Ectodermal cell (in vitro differentiated cells): ENCODE measurements at regions not wholly inside any gene's neighbourhood (a gene's known extent, or its start where the extent isn't known, plus 50 kb on each side); places are given as distances from the start of the nearest gene placed in this dataset.

Experiments used
- H3K27ac ChIP-seq: 2 replicates; pipeline ENCODE4 v1.7.0; 2013; ENCODE audit warnings: mild to moderate bottlenecking, low read depth, low read length; ENCODE audit not compliant: insufficient read depth, poor library complexity, severe bottlenecking
- H3K27me3 ChIP-seq: 2 replicates; pipeline ENCODE4 v1.7.0; 2013; ENCODE audit warnings: mild to moderate bottlenecking, low read length; ENCODE audit not compliant: insufficient read depth, control insufficient read depth, poor library complexity, severe bottlenecking
- H3K36me3 ChIP-seq: one replicate; pipeline ENCODE4 v1.7.0; 2013; ENCODE audit warnings: low read length; ENCODE audit not compliant: control insufficient read depth, insufficient read depth
- H3K4me1 ChIP-seq: one replicate; pipeline ENCODE4 v1.7.0; 2013; ENCODE audit warnings: low read length; ENCODE audit not compliant: control insufficient read depth, insufficient read depth
- H3K4me3 ChIP-seq: 2 replicates; pipeline ENCODE4 v1.7.0; 2013; ENCODE audit warnings: low read depth, low read length, control low read depth; ENCODE audit not compliant: insufficient read depth
- H3K9me3 ChIP-seq: 2 replicates; pipeline ENCODE4 v1.7.0; 2013; ENCODE audit warnings: mild to moderate bottlenecking, low read length, moderate library complexity; ENCODE audit not compliant: control insufficient read depth
- WGBS, 2 experiments: methylation state at CpG; one replicate each; pipeline ENCODE4 v1.1.7; 2013; ENCODE audit warnings: missing lambda C conversion rate in 2 of 2; 5-methylcytosine and 5-hydroxymethylcytosine counted together

- H3K27me3 ChIP-seq, result no peaks in the 10 kb centered on the region
Measured at GRCh38 chr2:147500819-147501395, 343.9 kb upstream of the ACVR2A start.

GRCh38 chr2:147500229-147500628 is 344.6 kb upstream of the ACVR2A start:
- H3K27me3 ChIP-seq, result no peaks in the 10 kb centered on the region
- no peaks in the 10 kb centered on the region for H3K9me3 ChIP-seq
- H3K27ac ChIP-seq, result no peak overlapping the region
- 92 to 94% methylated on average over 3 of the region's 3 CpGs for WGBS, 2 experiments
- no peaks in the 10 kb centered on the region for H3K36me3 ChIP-seq
- no peak overlapping the region for H3K4me3 ChIP-seq
- no peaks in the 10 kb centered on the region for H3K4me1 ChIP-seq

More at GRCh38 chr2:147500819-147501395, 343.9 kb upstream of the ACVR2A start:
- Histone ChIP-seq H3K9me3 (no peaks in the 10 kb centered on the region), H3K36me3 (no peaks in the 10 kb centered on the region), H3K27ac (no peak overlapping the region), H3K4me3 (no peak overlapping the region), H3K4me1 (no peaks in the 10 kb centered on the region)
- WGBS, 2 experiments, result no CpG with 5 or more reads among the region's 1 CpG

GRCh38 chr2:147499785-147500184 is 345.0 kb upstream of the ACVR2A start:
- 89 to 91% methylated on average over 2 of the region's 2 CpGs for WGBS, 2 experiments
- H3K27ac ChIP-seq, result no peak overlapping the region
- no peak overlapping the region for H3K4me3 ChIP-seq

DNA sequence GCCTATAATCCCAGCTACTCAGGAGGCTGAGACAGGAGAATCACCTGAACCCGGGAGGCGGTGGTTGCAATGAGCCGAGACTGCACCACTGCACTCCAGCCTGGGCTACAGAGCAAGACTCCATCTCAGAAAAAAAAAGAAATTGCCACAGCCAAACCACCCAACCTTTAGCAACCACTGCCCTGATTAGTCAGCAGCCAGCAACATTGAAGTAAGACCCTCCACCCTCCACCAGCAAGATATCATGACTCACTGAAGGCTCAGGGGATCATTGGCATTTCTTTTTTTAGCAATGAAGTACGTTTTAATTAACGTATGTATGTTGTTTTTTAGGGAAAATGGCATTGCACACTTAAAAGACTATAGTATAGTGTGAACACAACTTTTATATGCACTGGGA is 349.1 kb upstream of the ACVR2A start:
- H3K9me3 ChIP-seq, result no peaks in the 10 kb centered on the region
- H3K36me3 ChIP-seq, result no peaks in the 10 kb centered on the region
- 97% methylated on average over 5 of the region's 5 CpGs for WGBS, 2 experiments
- no peaks in the 10 kb centered on the region for H3K27me3 ChIP-seq
- no peak overlapping the region for H3K4me3 ChIP-seq
- no peak overlapping the region for H3K27ac ChIP-seq
- H3K4me1 ChIP-seq, result no peaks in the 10 kb centered on the region

More at GRCh38 chr2:147499785-147500184, 345.0 kb upstream of the ACVR2A start:
- H3K9me3 ChIP-seq, result no peaks in the 10 kb centered on the region
- no peaks in the 10 kb centered on the region for H3K4me1 ChIP-seq
- no peaks in the 10 kb centered on the region for H3K36me3 ChIP-seq
- no peaks in the 10 kb centered on the region for H3K27me3 ChIP-seq

DNA sequence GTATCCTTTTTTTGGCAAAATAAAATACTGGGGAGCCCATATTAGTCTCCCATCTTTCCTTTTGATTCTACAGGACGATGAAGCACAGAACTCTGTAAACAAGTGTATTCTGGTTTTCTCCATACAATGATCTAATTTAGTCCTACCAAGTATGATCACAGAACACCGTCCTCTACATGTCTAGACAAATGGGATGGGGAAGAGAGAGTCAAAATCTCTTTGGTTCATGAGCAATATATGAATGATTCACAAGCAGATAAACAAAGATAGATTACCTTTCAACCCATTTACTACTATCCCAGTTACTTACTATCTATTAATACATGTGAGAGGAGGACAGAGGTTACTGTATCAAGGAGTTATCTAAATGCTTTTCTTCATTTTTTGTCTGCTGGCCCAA is 352.4 kb upstream of the ACVR2A start:
- H3K9me3 ChIP-seq, result no peaks in the 10 kb centered on the region
- peaks cover 5% of the 10 kb centered on the region for H3K4me1 ChIP-seq
- no peak overlapping the region for H3K4me3 ChIP-seq
- no peaks in the 10 kb centered on the region for H3K27me3 ChIP-seq
- no peak overlapping the region for H3K27ac ChIP-seq
- WGBS, 2 experiments, result 97 to 100% methylated on average over 1 to 2 of the region's 2 CpGs
- no peaks in the 10 kb centered on the region for H3K36me3 ChIP-seq

DNA sequence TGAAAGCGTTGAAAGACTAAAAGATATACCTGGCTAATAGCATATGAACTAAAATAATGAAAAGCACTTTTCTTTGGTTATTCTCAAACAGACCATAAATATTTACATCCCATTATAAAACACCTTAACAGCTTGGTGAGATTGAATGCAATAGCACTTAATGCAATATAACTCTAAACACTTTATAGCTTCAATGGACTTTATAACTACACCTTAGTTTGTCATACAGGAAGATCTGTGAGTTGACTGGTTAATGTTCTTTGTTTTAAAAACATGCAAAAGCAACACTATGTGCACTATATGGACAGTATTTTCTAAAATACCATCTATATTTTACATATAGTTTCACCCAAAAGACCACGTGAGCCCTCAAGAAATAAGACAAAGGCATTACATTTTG is 353.3 kb upstream of the ACVR2A start:
- no peak overlapping the region for H3K27ac ChIP-seq
- H3K27me3 ChIP-seq, result no peaks in the 10 kb centered on the region
- no peaks in the 10 kb centered on the region for H3K36me3 ChIP-seq
- H3K9me3 ChIP-seq, result no peaks in the 10 kb centered on the region
- H3K4me1 ChIP-seq, result peaks cover 9% of the 10 kb centered on the region
- 86 to 90% methylated on average over 1 to 2 of the region's 2 CpGs for WGBS, 2 experiments
- no peak overlapping the region for H3K4me3 ChIP-seq

- no peak overlapping the region for H3K4me3 ChIP-seq
- no peaks in the 10 kb centered on the region for H3K36me3 ChIP-seq
- peaks cover 9% of the 10 kb centered on the region for H3K4me1 ChIP-seq
- H3K27ac ChIP-seq, result no peak overlapping the region
- H3K9me3 ChIP-seq, result no peaks in the 10 kb centered on the region
- H3K27me3 ChIP-seq, result no peaks in the 10 kb centered on the region
- 93 to 95% methylated on average over 3 to 5 of the region's 5 CpGs for WGBS, 2 experiments
Measured at GRCh38 chr2:147490401-147491261, 354.2 kb upstream of the ACVR2A start.

DNA sequence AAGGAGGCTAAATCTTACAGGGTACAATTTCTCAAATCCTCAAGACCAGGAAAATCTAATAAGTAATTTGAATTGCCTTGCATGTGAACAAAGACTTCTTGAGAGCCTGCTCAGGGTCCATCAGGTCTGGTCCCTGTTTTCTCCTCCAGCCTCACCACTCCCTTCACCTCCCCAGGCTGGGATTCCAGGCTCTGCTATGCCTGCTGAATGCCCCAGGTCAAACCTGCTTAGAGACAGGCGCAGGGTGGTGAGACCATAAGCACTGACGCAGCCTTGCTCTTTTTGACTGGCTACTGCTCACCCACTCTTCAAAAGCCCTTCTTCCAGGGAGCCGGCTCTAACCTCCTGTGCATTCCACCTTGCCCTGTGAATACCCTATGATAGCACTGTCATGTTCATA is 356.4 kb upstream of the ACVR2A start:
- no peaks in the 10 kb centered on the region for H3K36me3 ChIP-seq
- H3K4me3 ChIP-seq, result no peak overlapping the region
- H3K4me1 ChIP-seq, result peaks cover 9% of the 10 kb centered on the region
- no peaks in the 10 kb centered on the region for H3K9me3 ChIP-seq
- H3K27ac ChIP-seq, result no peak overlapping the region
- 77 to 87% methylated on average over 3 of the region's 3 CpGs for WGBS, 2 experiments
- H3K27me3 ChIP-seq, result no peaks in the 10 kb centered on the region

- Histone ChIP-seq H3K36me3 (no peaks in the 10 kb centered on the region), H3K4me1 (peaks cover 9% of the 10 kb centered on the region), H3K9me3 (no peaks in the 10 kb centered on the region), H3K4me3 (no peak overlapping the region), H3K27ac (no peak overlapping the region), H3K27me3 (no peaks in the 10 kb centered on the region)
- 96 to 100% methylated on average over 2 of the region's 2 CpGs for WGBS, 2 experiments
Measured at GRCh38 chr2:147487978-147488289, 356.9 kb upstream of the ACVR2A start.

DNA sequence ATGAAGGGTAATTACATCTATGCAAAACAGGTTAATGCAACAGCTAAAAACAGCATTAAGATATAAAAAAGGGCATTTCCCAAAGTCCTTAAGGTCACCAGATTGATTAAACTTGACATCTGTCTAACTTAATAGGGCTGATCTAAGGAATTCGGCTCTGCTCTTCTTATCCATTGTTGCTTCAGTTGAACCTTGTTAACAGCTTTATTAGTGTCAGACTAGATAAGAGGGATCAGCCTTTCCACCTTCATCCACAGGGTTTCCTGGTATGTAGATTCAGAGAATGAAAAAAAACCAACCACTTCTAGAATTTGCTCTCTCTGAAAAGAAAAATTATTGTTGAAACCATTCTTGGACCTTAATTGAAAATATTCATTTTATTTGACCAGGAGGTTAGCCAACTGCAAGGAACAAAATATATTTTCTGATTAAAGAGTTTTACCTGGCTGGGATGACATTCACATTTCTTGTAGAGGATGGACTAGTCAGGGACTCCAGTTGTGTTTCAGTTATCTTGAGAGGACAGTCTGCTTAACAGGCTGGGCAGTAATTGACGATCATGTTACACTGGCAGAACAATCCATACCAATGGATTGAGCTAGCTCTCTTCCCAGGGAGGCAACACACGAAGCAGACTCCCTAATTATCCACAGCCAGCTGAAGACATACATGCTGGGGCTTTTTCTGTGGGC is 357.4 kb upstream of the ACVR2A start:
- no peaks in the 10 kb centered on the region for H3K9me3 ChIP-seq
- peaks cover 9% of the 10 kb centered on the region for H3K4me1 ChIP-seq
- no peak overlapping the region for H3K4me3 ChIP-seq
- H3K27me3 ChIP-seq, result no peaks in the 10 kb centered on the region
- 51 to 59% methylated on average over 3 of the region's 3 CpGs for WGBS, 2 experiments
- H3K27ac ChIP-seq, result no peak overlapping the region
- H3K36me3 ChIP-seq, result no peaks in the 10 kb centered on the region
